ENCODE measurements at regions not wholly inside any gene's neighbourhood (a gene's known extent, or its start where the extent isn't known, plus 50 kb on each side); places are given as distances from the start of the nearest gene placed in this dataset.

DNA sequence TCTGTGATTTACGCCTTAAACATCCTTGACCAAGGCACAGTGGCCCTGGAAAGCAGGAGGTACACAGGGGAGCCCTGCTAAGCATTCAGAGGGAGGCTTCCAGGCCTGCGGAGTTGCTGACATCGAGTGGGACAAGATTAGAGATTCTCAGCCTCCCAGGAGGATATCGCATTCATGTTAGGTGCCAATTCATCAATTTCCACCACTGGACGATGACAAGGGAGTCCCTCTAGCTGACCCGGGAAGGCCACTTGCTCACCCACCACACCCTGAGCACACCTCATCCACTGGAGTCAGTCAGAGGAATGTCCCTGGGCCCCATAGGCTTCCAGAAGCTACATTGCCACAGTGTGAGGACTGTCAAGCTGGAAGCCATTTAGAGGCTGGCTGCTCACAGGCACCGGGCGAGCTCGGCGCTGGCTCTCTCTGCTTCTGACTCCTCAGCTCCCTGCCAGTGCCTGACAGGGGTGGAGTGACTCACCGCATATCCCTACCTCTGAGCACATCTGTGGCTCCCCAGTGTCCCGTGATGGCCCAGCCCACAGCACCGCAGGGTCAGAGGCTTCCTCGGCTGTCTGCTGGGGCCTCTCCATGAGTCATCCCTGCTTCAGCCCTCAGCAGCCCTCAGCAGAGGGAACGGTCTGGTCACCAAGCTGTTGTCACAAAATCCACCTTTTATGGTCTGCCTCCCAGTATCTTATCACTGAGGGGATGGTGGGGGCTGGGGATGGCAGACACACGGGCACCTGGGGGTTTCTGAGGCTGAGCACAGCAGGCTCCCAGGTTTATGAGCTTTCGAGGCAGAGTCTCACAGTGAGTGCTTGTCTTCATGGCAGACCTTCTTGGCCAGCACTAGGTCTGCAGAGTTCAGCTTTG lies 117.5 kb downstream of the ZNF608 start (continued):
- TF ChIP-seq HNRNPK (IDR thresholded peaks at IDR 0.05; ENCODE audit: low read depth, low read length, poor library complexity, severe bottlenecking) (no peak), PRDM10 (IDR thresholded peaks at IDR 0.05; ENCODE audit: partially characterized antibody) (peak; percentile 78), ZNF239 (CRISPR knock-in tag; IDR thresholded peaks at IDR 0.05) (no peak), GABPA (tag; conservative IDR thresholded peaks at IDR 0.05; ENCODE audit: low read depth) (no peak), EWSR1 (IDR thresholded peaks at IDR 0.05; ENCODE audit: borderline replicate concordance, low read depth, partially characterized antibody) (no peak), MAZ (CRISPR knock-in tag; conservative IDR thresholded peaks at IDR 0.05 in 1 of 2, IDR thresholded peaks at IDR 0.05 in 1 of 2) (peak; percentile 38 to 65; a peak in 1 of 4 replicates), TCF7L2 (IDR thresholded peaks at IDR 0.05; ENCODE audit: low read depth, low read length) (no peak), PHF20 (IDR thresholded peaks at IDR 0.05; ENCODE audit: partially characterized antibody) (no peak), CSDE1 (IDR thresholded peaks at IDR 0.05) (no peak), HCFC1 (IDR thresholded peaks at IDR 0.05; ENCODE audit: low read depth, low read length) (no peak), NBN (IDR thresholded peaks at IDR 0.05; ENCODE audit: low read depth) (peak; percentile 72; the same call in 1 of the 2 replicates), RBM17 (IDR thresholded peaks at IDR 0.05; ENCODE audit: borderline replicate concordance, low read depth, low read length) (no peak), HNRNPUL1 (IDR thresholded peaks at IDR 0.05; ENCODE audit: low read length) (no peak), BCL6 (CRISPR knock-in tag; IDR thresholded peaks at IDR 0.05) (no peak), RB1 (IDR thresholded peaks at IDR 0.05; ENCODE audit: low read depth) (peak; percentile 42; the same call in 1 of the 2 replicates), ZNF175 (CRISPR knock-in tag; IDR thresholded peaks at IDR 0.05; ENCODE audit: low read depth) (no peak; the same call in 1 of the 2 replicates), ELF2 (CRISPR knock-in tag; IDR thresholded peaks at IDR 0.05) (no peak), FOS (IDR thresholded peaks at IDR 0.05; ENCODE audit: extremely low read depth, insufficient read length) (peak; percentile 68), SUPT5H (IDR thresholded peaks at IDR 0.05) (no peak), ZNF75A (CRISPR knock-in tag; IDR thresholded peaks at IDR 0.05) (no peak), RAD21 (CRISPR knock-in tag; conservative IDR thresholded peaks at IDR 0.05 in 1 of 2, IDR thresholded peaks at IDR 0.05 in 1 of 2) (0 out of 4 replicates have a peak, but pooled peaks of 1 of the 2 experiments have one; percentile 7)
- TF ChIP-seq, protein P1, sequence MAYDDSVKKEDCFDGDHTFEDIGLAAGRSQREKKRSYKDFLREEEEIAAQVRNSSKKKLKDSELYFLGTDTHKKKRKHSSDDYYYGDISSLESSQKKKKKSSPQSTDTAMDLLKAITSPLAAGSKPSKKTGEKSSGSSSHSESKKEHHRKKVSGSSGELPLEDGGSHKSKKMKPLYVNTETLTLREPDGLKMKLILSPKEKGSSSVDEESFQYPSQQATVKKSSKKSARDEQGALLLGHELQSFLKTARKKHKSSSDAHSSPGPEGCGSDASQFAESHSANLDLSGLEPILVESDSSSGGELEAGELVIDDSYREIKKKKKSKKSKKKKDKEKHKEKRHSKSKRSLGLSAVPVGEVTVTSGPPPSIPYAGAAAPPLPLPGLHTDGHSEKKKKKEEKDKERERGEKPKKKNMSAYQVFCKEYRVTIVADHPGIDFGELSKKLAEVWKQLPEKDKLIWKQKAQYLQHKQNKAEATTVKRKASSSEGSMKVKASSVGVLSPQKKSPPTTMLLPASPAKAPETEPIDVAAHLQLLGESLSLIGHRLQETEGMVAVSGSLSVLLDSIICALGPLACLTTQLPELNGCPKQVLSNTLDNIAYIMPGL (CRISPR knock-in tag; IDR thresholded peaks at IDR 0.05), result no peak

Data from K562 (cell line).